ENCODE measurements at regions not wholly inside any gene's neighbourhood (a gene's known extent, or its start where the extent isn't known, plus 50 kb on each side); places are given as distances from the start of the nearest gene placed in this dataset.
A peak's percentile ranks its signal among the peaks of the same experiment; 100 is the strongest.

DNA sequence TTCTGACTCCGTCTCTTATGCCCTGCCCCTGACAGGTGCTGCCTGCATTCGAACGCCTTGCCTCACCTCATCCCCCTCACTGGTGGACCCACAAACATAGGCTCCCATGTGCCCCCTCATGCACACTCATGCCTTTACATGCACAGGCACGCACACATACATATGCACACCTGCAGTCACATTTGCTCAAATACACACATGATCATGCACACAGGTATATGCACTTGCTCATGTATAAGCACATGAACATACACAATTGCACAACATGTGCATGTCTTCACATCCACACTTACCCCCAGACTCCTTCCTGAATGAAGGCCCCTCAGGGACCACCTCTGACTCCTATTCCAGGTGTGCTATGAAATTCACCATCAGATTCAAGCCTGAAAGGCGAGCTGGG, 506.9 kb downstream of the PTPRU start:
- DNase-seq (ENCODE audit: low spot score), result no peak
- H3K4me1 ChIP-seq, result no peaks in the 10 kb centered on the region
- H3K27ac Mint-ChIP-seq, result no peak overlapping the region
- no peaks in the 10 kb centered on the region for H3K36me3 ChIP-seq
- H3K27me3 Mint-ChIP-seq (ENCODE audit: insufficient read depth, low read depth), result peaks cover 4% of the 10 kb centered on the region
- no peaks in the 10 kb centered on the region for H3K36me3 Mint-ChIP-seq
- no peak overlapping the region for H3K4me3 Mint-ChIP-seq
- H3K4me1 Mint-ChIP-seq, result peaks cover 2% of the 10 kb centered on the region
- H3K4me3 ChIP-seq, result no peak overlapping the region
- no peaks in the 10 kb centered on the region for H3K9me3 ChIP-seq (ENCODE audit: low read depth)
- no peak overlapping the region for H3K4me2 ChIP-seq
- no peaks in the 10 kb centered on the region for H3K79me2 ChIP-seq (ENCODE audit: low read depth)
- no peaks in the 10 kb centered on the region for H3K27me3 ChIP-seq
- H2AFZ ChIP-seq (replicated peaks), result no peak overlapping the region
- TF ChIP-seq EZH2phosphoT487 (IDR thresholded peaks at IDR 0.05) (no peak), CTCF (IDR thresholded peaks at IDR 0.05) (no peak), EZH2 (IDR thresholded peaks at IDR 0.05) (no peak)
- H3F3A ChIP-seq (ENCODE audit: low read depth), result no peaks in the 10 kb centered on the region
- no peak overlapping the region for H3K27ac ChIP-seq
- H3K9ac ChIP-seq, result no peak overlapping the region
- no peaks in the 10 kb centered on the region for H3K9me3 Mint-ChIP-seq
- no peaks in the 10 kb centered on the region for H4K20me1 ChIP-seq (ENCODE audit: low read depth)

DNA sequence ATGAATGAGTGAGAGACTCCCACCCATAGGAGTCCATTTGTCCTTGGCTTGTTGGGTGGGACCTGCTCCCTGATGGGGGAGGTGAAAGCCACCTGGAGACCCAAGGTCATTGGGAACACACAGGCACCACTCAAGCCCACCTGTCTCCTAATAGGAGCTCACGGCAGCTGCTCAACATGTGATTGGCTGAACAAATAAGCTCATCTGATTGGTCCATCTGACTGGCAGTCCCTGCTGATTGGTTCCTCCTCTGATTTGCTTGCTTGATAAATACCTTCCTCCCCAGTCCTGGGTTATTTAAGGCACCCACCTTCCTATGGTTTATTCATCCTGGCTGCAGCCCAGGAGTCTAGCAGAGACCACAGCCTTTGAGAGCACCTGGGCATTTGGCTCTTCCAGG, 502.9 kb downstream of the PTPRU start:
- Histone ChIP-seq H3K79me2 (ENCODE audit: low read depth) (no peaks in the 10 kb centered on the region), H3F3A (ENCODE audit: low read depth) (no peaks in the 10 kb centered on the region), H3K27me3 (no peaks in the 10 kb centered on the region), H2AFZ (replicated peaks) (no peak overlapping the region), H4K20me1 (ENCODE audit: low read depth) (no peaks in the 10 kb centered on the region), H3K9me3 (ENCODE audit: low read depth) (no peaks in the 10 kb centered on the region), H3K4me1 (no peaks in the 10 kb centered on the region), H3K9ac (no peak overlapping the region), H3K27ac (no peak overlapping the region), H3K36me3 (no peaks in the 10 kb centered on the region), H3K4me3 (no peak overlapping the region), H3K4me2 (no peak overlapping the region)
- H3K36me3 Mint-ChIP-seq, result no peaks in the 10 kb centered on the region
- DNase-seq (ENCODE audit: low spot score), result no peak
- H3K27ac Mint-ChIP-seq, result no peak overlapping the region
- H3K27me3 Mint-ChIP-seq (ENCODE audit: insufficient read depth, low read depth), result peaks cover 4% of the 10 kb centered on the region
- H3K9me3 Mint-ChIP-seq, result no peaks in the 10 kb centered on the region
- no peaks in the 10 kb centered on the region for H3K4me1 Mint-ChIP-seq
- no peak for TF ChIP-seq CTCF (IDR thresholded peaks at IDR 0.05)
- TF ChIP-seq EZH2phosphoT487 (IDR thresholded peaks at IDR 0.05), result no peak
- TF ChIP-seq EZH2 (IDR thresholded peaks at IDR 0.05), result no peak
- no peak overlapping the region for H3K4me3 Mint-ChIP-seq

GRCh38 chr1:29736582-29737188, 500.4 kb downstream of the PTPRU start:
- Mint-ChIP-seq H3K4me3 (no peak overlapping the region), H3K27me3 (ENCODE audit: insufficient read depth, low read depth) (peaks cover 9% of the 10 kb centered on the region), H3K36me3 (no peaks in the 10 kb centered on the region), H3K9me3 (no peaks in the 10 kb centered on the region), H3K4me1 (no peaks in the 10 kb centered on the region), H3K27ac (no peak overlapping the region)
- Histone ChIP-seq H3K27me3 (no peaks in the 10 kb centered on the region), H2AFZ (replicated peaks) (no peak overlapping the region), H3K4me3 (no peak overlapping the region), H3K36me3 (no peaks in the 10 kb centered on the region), H3K79me2 (ENCODE audit: low read depth) (no peaks in the 10 kb centered on the region), H3K9ac (no peak overlapping the region), H3K27ac (no peak overlapping the region), H3K9me3 (ENCODE audit: low read depth) (no peaks in the 10 kb centered on the region), H3F3A (ENCODE audit: low read depth) (no peaks in the 10 kb centered on the region), H3K4me1 (no peaks in the 10 kb centered on the region), H4K20me1 (ENCODE audit: low read depth) (no peaks in the 10 kb centered on the region), H3K4me2 (no peak overlapping the region)
- TF ChIP-seq EZH2 (IDR thresholded peaks at IDR 0.05), result no peak
- no peak for TF ChIP-seq EZH2phosphoT487 (IDR thresholded peaks at IDR 0.05)
- no peak for TF ChIP-seq CTCF (IDR thresholded peaks at IDR 0.05)
- peak; percentile 93 for DNase-seq (ENCODE audit: low spot score)

Data from neural progenitor cell (in vitro differentiated cells).